D721Med (cell line): ENCODE measurements at regions not wholly inside any gene's neighbourhood (a gene's known extent, or its start where the extent isn't known, plus 50 kb on each side); places are given as distances from the start of the nearest gene placed in this dataset.

Experiments used
- DNase-seq: peaks from one replicate; pipeline ENCODE4 v3.0.0; 2011; ENCODE audit warnings: low spot score; ENCODE audit not compliant: insufficient read length
- FAIRE-seq: peaks from 2 replicates; lab custom pipeline; 2011; peaks lifted over from hg19 to GRCh38; lab: Jason Lieb, UNC
- CTCF ChIP-seq: IDR thresholded peaks from 2 replicates; pipeline ENCODE4 v1.5.1; 2012; ENCODE audit warnings: mild to moderate bottlenecking, control low read depth; ENCODE audit not compliant: insufficient read depth; ENCODE audit errors: missing control alignments

- FAIRE-seq (no peak), DNase-seq (no peak)
- no peak for TF ChIP-seq CTCF
These were observed 423.5 kb upstream of the B3GAT1 start for GRCh38 chr11:134835561-134835960.

DNA sequence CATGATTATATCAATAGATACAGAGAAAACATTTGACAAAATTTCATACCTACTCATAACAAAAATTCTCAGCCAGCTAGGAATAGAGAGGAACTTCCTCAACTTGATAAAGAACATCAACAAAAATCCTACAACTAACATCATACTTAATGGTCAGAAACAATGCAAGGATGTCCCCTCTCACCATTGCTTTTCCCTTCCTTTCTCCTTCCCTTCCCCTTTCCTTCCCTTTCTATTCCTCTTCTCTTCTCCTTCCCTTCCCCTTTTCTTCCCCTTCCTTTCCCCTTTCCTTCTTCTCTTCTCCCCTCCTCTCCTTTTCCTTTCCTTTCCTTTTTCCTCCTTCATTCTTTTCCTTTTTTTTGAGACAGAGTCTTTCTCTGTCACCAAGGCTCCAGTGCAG lies 418.3 kb upstream of the B3GAT1 start:
- TF ChIP-seq CTCF: no peak
- DNase-seq: no peak
- no peak for FAIRE-seq

- DNase-seq (no peak), FAIRE-seq (no peak)
- TF ChIP-seq CTCF: no peak
These were observed 411.9 kb upstream of the B3GAT1 start for GRCh38 chr11:134823970-134824369.

DNA sequence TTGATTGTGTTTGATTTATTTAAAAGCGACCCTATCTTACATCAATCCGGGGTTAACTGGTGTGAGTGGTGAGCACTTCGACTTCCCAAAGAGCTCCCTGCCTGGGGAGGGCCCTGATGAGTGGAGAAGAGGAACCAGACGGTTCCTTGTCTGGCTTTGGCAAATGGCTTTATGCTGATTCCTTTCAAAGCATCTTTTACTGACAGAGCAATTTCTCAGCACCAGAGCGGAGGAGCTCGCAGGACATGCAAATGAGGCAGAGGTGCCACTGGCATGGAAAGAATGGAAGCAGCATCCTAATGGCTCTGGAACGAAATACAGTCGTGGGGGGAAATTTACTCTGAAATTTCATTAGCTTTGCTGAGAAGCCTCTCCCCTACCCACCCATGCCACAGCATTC lies 410.9 kb upstream of the B3GAT1 start:
- FAIRE-seq: no peak
- DNase-seq: no peak
- no peak for TF ChIP-seq CTCF

- no peak for FAIRE-seq
- TF ChIP-seq CTCF: no peak
- no peak for DNase-seq
These were observed 409.4 kb upstream of the B3GAT1 start for GRCh38 chr11:134821422-134821821.

DNA sequence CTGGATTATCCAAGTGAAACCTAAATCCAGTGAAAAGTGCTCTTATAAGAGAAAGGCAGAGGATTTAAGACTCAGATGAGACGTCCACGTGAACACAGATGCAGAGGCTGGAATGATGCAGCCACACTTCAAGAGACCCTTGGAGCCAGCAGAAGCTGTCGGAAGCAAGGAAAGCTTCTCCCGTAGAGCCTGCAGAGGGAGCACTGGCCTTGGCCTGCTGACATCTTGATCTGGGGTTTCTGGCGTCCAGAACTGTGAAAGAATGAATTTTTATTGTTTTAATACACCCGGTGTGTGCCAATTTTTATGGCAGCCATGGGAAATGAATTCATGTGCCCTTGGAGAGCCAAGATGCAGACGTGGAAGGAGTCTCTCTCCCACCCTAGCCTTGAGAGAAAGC lies 407.0 kb upstream of the B3GAT1 start:
- TF ChIP-seq CTCF: peak; percentile 53
- no peak for FAIRE-seq
- no peak for DNase-seq

DNA sequence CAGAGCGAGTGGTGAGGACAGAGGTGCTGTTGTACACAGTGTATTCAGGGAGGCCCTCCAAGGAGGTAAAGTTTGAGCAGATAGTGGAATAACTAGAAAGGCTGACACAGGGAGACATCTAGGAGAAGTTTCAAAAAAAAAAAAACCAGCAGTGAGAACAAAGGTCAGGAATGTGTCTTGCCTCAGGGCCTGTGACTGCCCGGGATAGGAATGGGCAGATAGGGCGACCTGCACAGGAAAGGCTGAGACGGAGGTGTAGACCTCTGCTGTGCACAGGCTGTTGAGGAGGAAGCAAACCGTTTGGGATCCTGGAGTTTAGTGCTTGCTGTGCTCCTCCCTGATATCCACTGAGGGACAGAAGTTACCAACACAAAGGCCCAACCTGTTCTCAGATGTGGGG lies 406.5 kb upstream of the B3GAT1 start:
- DNase-seq: no peak
- FAIRE-seq: no peak

More for the DNA sequence above, 406.5 kb upstream of the B3GAT1 start:
- no peak for TF ChIP-seq CTCF
